Fibroblast of pulmonary artery (primary cell): ENCODE measurements at regions not wholly inside any gene's neighbourhood (a gene's known extent, or its start where the extent isn't known, plus 50 kb on each side); places are given as distances from the start of the nearest gene placed in this dataset.

Experiments used
- DNase-seq: peaks from one replicate; pipeline ENCODE4 v3.0.0-alpha.2; 2010; ENCODE audit warnings: low read depth
- H3K4me3 ChIP-seq: replicated peaks from 2 replicates; pipeline ENCODE4 v1.5.1; 2011; ENCODE audit warnings: low read depth, mild to moderate bottlenecking, control low read depth, low read length, moderate library complexity
- TF ChIP-seq, protein P1 (sequence below): IDR thresholded peaks from 2 replicates; pipeline ENCODE4 v1.5.1; 2011; ENCODE audit warnings: mild to moderate bottlenecking, control low read depth, low read length, inconsistent platforms; ENCODE audit errors: missing control alignments

DNA sequence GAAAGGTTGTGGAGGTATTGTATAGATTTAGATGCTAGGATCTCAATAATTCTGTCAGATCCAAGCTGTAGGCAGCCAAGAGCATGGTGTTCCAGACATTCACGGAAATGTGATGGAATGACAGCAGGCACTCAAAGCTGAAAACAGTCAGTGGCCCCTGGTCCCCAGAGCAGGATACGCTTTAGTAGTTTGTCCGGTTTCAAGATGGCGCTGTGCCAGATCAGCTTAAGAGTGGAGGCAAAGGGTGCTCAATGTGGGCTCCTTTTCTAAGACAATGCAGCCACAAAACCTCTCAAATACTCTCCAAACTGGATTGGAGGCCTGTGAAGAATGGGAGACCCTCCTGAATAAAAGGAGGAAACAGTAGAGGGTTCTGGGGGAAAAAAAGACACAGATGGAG lies 291.2 kb upstream of the HS3ST1 start:
- H3K4me3 ChIP-seq = no peak overlapping the region
- DNase-seq = no peak
- TF ChIP-seq, protein P1, sequence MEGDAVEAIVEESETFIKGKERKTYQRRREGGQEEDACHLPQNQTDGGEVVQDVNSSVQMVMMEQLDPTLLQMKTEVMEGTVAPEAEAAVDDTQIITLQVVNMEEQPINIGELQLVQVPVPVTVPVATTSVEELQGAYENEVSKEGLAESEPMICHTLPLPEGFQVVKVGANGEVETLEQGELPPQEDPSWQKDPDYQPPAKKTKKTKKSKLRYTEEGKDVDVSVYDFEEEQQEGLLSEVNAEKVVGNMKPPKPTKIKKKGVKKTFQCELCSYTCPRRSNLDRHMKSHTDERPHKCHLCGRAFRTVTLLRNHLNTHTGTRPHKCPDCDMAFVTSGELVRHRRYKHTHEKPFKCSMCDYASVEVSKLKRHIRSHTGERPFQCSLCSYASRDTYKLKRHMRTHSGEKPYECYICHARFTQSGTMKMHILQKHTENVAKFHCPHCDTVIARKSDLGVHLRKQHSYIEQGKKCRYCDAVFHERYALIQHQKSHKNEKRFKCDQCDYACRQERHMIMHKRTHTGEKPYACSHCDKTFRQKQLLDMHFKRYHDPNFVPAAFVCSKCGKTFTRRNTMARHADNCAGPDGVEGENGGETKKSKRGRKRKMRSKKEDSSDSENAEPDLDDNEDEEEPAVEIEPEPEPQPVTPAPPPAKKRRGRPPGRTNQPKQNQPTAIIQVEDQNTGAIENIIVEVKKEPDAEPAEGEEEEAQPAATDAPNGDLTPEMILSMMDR = no peak

DNA sequence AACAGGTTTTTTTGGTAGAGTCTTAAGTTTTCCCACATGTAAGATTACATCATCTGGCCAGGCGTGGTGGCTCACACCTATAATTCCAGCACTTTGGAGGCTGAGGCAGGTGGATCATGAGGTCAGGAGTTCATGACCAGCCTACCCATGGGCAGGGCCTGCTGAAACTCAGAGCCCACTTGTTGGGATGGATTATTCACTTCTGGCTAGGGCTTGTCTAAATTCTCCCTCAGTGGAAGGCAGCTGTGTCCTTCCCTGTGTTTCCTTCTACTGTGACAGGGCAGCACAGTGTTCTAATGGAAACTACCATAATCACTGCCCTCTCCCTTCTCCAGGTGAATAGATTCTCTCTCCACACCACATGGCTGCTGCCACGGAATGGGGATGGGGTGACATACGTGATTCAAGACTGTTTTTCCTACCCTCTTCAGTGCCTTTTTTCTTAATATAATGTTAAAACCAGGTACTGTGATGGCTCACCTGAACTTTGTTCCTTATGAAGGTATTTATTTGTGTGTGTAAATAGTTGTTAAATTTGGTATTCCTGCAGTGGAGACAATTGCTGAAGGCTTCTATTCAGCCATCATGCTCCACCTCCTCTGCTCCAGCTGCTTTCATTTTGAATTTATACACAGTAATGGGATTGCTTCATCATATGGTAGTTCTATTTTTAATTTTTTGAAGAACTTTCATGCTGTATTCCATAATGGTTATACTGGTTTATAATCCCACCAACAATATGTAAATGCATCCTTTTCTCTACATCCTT lies 287.2 kb upstream of the HS3ST1 start:
- H3K4me3 ChIP-seq = no peak overlapping the region
- TF ChIP-seq, protein P1 = no peak
- DNase-seq = no peak

DNA sequence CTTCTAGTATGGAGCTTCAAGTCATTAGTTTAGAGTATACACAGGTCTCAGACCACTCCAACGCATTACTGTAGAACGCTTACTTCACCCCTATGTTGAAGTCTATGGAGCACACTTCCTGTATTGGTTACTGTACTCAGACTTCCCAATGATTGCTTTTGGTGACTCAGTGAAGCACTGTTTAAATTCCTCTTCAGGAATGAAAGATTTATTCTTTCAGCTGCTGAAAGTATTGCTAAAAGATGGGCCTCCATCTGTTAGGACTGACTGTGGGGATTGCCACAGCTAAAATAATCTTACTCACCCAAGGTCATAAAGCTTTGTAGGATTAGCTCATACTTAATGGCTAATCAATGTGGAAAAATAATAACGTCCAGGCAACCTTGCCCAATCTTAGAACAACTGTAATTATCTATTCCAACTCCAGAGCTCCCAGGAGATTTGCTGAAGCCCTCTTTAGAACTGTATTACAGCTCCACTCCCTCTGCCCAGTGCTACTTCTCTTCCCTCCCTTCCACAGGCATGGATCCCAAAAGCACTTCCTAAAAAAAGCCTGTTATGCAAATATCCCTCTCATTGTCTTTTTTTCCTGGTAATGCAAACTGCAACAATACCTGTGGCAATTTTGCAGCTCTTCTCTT lies 281.9 kb upstream of the HS3ST1 start:
- TF ChIP-seq, protein P1 = no peak
- H3K4me3 ChIP-seq = no peak overlapping the region
- DNase-seq = no peak

DNA sequence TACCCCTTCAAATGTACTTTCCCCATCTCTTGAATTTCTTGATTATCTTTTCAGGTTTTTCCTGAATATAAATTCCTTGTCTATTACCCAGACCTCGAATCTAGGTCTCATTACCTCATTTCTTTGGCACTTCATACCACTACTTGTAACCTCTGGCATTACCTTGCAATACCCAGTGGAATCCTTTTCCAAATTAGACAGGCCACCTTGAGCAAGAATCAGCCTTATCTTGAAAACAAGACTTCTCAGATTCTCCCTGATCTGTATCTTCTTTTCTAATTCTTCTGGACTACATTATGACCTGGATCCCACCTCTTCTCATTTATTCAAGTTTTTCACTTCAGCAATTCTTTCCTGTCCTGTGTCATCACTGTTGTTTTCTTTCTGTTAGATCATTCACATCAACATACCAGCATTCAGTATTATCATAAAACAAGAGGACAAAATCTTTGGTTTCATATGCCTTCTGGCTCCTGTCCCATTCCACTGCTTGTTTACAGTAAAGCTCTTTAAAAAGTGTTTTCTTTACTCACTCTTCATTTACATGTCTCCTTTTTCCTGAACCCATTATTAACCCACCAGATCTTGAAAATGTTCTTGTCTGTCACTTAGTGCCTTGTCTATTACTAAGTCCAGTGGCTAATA lies 275.6 kb upstream of the HS3ST1 start:
- TF ChIP-seq, protein P1 = no peak
- H3K4me3 ChIP-seq = no peak overlapping the region
- no peak for DNase-seq

DNA sequence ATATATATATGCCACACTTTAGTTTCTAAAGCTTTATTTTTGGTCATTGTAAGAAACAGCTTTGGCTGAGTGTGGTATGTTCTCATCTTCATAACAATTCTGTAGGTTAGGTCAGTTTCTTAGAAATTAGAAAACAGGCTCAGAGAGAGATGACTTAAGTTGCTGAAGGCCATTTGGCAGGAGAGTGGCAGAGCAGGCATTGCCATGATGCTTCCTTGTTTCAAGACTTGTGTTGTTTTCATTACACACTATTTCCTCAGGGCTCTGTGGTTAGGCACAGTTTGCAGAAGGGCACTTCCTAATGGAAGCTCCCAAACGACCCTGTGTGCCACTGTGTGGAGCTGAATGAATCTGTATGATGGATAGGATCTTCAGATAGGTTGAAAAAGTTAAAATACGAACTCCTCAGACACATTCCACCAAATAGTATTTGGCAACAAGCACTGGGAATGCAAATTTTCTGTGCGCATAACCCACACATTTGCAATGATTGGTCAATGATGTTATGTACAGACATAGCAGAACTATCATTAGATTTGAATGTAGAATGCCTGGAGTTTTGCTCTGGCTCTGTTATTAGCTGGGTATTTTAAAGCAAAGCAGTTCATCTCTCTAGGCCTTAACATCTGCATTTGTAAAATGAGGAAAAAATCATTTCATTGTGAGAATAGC lies 274.3 kb upstream of the HS3ST1 start:
- TF ChIP-seq, protein P1 = no peak
- no peak overlapping the region for H3K4me3 ChIP-seq
- no peak for DNase-seq

DNA sequence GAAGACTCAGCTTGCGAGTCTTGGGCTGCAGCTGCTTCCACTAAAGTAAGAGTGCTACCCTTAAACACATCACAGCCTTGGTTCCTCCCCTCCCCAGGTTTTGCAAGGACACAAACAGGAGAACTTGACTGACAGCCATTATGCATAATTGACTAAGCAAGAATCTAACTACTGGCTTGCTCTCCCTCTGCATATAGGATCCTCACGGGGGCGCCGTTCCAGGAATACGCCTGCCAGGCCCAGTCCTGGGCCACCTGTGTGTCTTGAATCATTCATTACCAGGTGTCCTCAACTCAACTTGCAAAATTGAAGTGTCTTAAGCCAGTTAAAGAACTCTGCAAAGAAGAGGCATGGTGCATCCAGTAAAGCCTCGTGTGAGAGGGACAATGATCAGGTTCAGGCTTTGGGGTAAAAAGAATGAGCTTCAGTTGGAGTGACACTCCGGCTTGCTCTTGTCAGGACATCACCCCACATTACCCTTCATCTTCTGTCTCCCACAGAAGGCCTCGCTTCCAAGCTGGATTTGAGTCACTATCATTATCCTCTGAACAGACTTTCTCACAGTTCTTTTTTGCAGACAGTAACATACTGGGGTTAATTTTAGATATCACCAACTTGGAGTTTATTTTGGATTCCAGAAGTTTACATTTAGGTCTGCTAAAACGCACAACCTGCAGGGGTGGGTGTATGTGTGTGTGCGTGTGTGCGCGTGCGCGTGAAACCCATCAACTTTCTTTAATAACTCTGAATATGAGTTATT lies 273.5 kb upstream of the HS3ST1 start:
- no peak for DNase-seq
- H3K4me3 ChIP-seq = no peak overlapping the region
- TF ChIP-seq, protein P1 = no peak
